Kidney (tissue), 13 donors: ENCODE measurements at regions not wholly inside any gene's neighbourhood (a gene's known extent, or its start where the extent isn't known, plus 50 kb on each side); places are given as distances from the start of the nearest gene placed in this dataset.

Source experiments
- DNase-seq, 5 donors: peaks; one replicate each; pipeline ENCODE4 v3.0.0-alpha.2; 2013 to 2020
- FAIRE-seq: peaks from 2 replicates; lab custom pipeline; 2012; peaks lifted over from hg19 to GRCh38; lab: Jason Lieb, UNC
- H3K27ac ChIP-seq, 2 donors: one replicate each; pipeline ENCODE4 v1.7.0; 2013; ENCODE audit warnings: low read depth in 2 of 2, low read length in 2 of 2, inconsistent platforms in 1 of 2
- H3K27me3 ChIP-seq: one replicate; pipeline ENCODE4 v1.7.1; 2013; ENCODE audit warnings: low read length, inconsistent platforms; ENCODE audit not compliant: control insufficient read depth, insufficient read depth
- H3K36me3 ChIP-seq, 3 donors: one replicate each; pipeline versions ENCODE4 v1.7.0 to v1.7.1; 2013; ENCODE audit warnings: low read length in 3 of 3, control low read depth in 1 of 3, inconsistent platforms in 1 of 3; ENCODE audit not compliant: insufficient read depth in 3 of 3, control insufficient read depth in 2 of 3
- H3K4me1 ChIP-seq, 3 donors: one replicate each; pipeline versions ENCODE4 v1.7.0 to v1.7.1; 2013; ENCODE audit warnings: low read length in 3 of 3, inconsistent platforms in 1 of 3, low read depth in 1 of 3; ENCODE audit not compliant: control insufficient read depth in 2 of 3, insufficient read depth in 2 of 3
- H3K4me3 ChIP-seq, 3 donors: one replicate each; pipeline versions ENCODE4 v1.7.0 to v1.8.1; 2013; ENCODE audit warnings: low read length in 3 of 3, control low read depth in 1 of 3, inconsistent platforms in 1 of 3
- H3K9ac ChIP-seq, 3 donors: one replicate each; pipeline versions ENCODE4 v1.7.0 to v1.7.1; 2013; ENCODE audit warnings: low read length in 3 of 3, control low read depth in 1 of 3, inconsistent platforms in 1 of 3
- H3K9me3 ChIP-seq, 3 donors: one replicate each; pipeline versions ENCODE4 v1.7.0 to v1.7.1; 2013; ENCODE audit warnings: low read length in 3 of 3, control low read depth in 1 of 3, inconsistent platforms in 1 of 3; ENCODE audit not compliant: control insufficient read depth in 2 of 3, insufficient read depth in 1 of 3
- CTCF ChIP-seq: IDR thresholded peaks from 3 replicates; pipeline ENCODE4 v1.5.1; 2012; ENCODE audit warnings: mild to moderate bottlenecking, moderate library complexity, borderline replicate concordance; ENCODE audit not compliant: insufficient read depth; ENCODE audit errors: extremely low read depth
- intact Hi-C: fragments of 100-400 bp; cut with DNase I; formaldehyde crosslinking; loops from one replicate; pipeline ENCODE4 v1.11.1; 2022
- donor health status: control.
- donor health status: control.
- donor health status: control.
- donor health status: control.
- donor health status: control.
- donor health status: DM: yes; HTN: yes; CAD: no.
- donor health status: Normal renal cell carcinoma (clear cell type).

- Histone ChIP-seq H3K4me3 (no peak overlapping the region), H3K36me3 (no peaks in the 10 kb centered on the region), H3K27me3 (no peaks in the 10 kb centered on the region), H3K4me1 (no peaks in the 10 kb centered on the region), H3K9me3 (no peaks in the 10 kb centered on the region), H3K27ac (no peak overlapping the region), H3K9ac (no peak overlapping the region)
- TF ChIP-seq CTCF: no peak
- intact Hi-C loops: no loop called here
- no peak for DNase-seq
- no peak for FAIRE-seq
Measured at GRCh38 chrX:25599061-25599460, 539.1 kb upstream of the MAGEB18 start.

GRCh38 chrX:25600776-25601175 lies 537.4 kb upstream of the MAGEB18 start:
- no peaks in the 10 kb centered on the region for H3K36me3 ChIP-seq
- no peaks in the 10 kb centered on the region for H3K9me3 ChIP-seq
- DNase-seq (no peak), FAIRE-seq (no peak)
- TF ChIP-seq CTCF: no peak
- H3K27ac ChIP-seq: no peak overlapping the region
- H3K9ac ChIP-seq: no peak overlapping the region
- H3K4me1 ChIP-seq: no peaks in the 10 kb centered on the region
- intact Hi-C loops: no loop called here
- no peaks in the 10 kb centered on the region for H3K27me3 ChIP-seq
- H3K4me3 ChIP-seq: no peak overlapping the region

- no peak overlapping the region for H3K4me3 ChIP-seq
- no peaks in the 10 kb centered on the region for H3K9me3 ChIP-seq
- H3K36me3 ChIP-seq: no peaks in the 10 kb centered on the region
- no peak for TF ChIP-seq CTCF
- no peaks in the 10 kb centered on the region for H3K27me3 ChIP-seq
- FAIRE-seq: peak; percentile 23
- DNase-seq: no peak
- no peak overlapping the region for H3K9ac ChIP-seq
- H3K4me1 ChIP-seq: no peaks in the 10 kb centered on the region
- intact Hi-C loops: no loop called here
- H3K27ac ChIP-seq: no peak overlapping the region
Measured at GRCh38 chrX:25601323-25601722, 536.8 kb upstream of the MAGEB18 start.

GRCh38 chrX:25618248-25618647 lies 519.9 kb upstream of the MAGEB18 start:
- FAIRE-seq (no peak), DNase-seq (no peak)
- Histone ChIP-seq H3K27me3 (no peaks in the 10 kb centered on the region), H3K36me3 (no peaks in the 10 kb centered on the region), H3K27ac (no peak overlapping the region), H3K9ac (no peak overlapping the region), H3K4me1 (no peaks in the 10 kb centered on the region), H3K4me3 (no peak overlapping the region), H3K9me3 (no peaks in the 10 kb centered on the region)
- no peak for TF ChIP-seq CTCF
- intact Hi-C loops: no loop called here
